Lower leg skin (tissue), 3 donors: ENCODE measurements at regions not wholly inside any gene's neighbourhood (a gene's known extent, or its start where the extent isn't known, plus 50 kb on each side); places are given as distances from the start of the nearest gene placed in this dataset.

ENCODE experiments used
- CTCF ChIP-seq, 3 donors: fragments of 450-650 bp; IDR thresholded peaks; one replicate each; pipeline ENCODE4 v1.5.1; 2016; ENCODE audit warnings: antibody characterized with exemption in 3 of 3, mild to moderate bottlenecking in 3 of 3, moderate library complexity in 2 of 3
- POLR2A ChIP-seq, 2 donors: fragments of 450-650 bp; IDR thresholded peaks; one replicate each; pipeline ENCODE4 v1.6.1; 2016 to 2017; ENCODE audit warnings: antibody characterized with exemption in 2 of 2, mild to moderate bottlenecking in 1 of 2, moderate library complexity in 1 of 2

GRCh38 chr4:123603165-123603564 is 206.6 kb downstream of the SPRY1 start:
- TF ChIP-seq CTCF (IDR thresholded peaks at IDR 0.05): no peak
- no peak for TF ChIP-seq POLR2A (IDR thresholded peaks at IDR 0.05)
